H1 (cell line): ENCODE measurements at regions not wholly inside any gene's neighbourhood (a gene's known extent, or its start where the extent isn't known, plus 50 kb on each side); places are given as distances from the start of the nearest gene placed in this dataset.

Experiments
- CHD7 ChIP-seq: fragments of 300-600 bp; sonication (generic); IDR thresholded peaks from 2 replicates; pipeline ENCODE4 v1.7.1; 2012; ENCODE audit warnings: low read length, moderate library complexity, mild to moderate bottlenecking, inconsistent platforms; ENCODE audit not compliant: insufficient replicate concordance

DNA sequence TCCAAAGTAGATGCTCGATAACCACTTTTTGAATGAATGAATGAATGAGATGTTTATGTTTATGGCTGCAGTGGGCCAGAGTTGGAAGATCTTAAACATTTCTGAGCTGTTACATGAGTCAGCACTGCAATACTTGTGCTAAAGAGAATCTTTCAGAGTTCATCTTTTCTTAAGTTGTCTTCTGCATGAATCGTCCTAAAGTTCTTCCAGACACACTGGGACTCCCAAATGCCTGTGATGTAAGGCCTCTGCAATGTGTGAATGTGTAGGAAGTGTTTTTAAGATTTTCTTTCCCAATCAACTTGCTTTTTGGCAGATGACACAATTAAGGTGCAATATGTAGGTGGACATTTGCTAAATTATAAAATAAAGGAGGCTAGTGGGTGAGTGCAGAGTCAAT lies 50.3 kb upstream of the TRIM9 start (continued):
- TF ChIP-seq CHD7 = no peak
